H1 (cell line): ENCODE measurements at regions not wholly inside any gene's neighbourhood (a gene's known extent, or its start where the extent isn't known, plus 50 kb on each side); places are given as distances from the start of the nearest gene placed in this dataset.
A peak's percentile ranks its signal among the peaks of the same experiment; 100 is the strongest.

ENCODE experiments used
- CTCF ChIA-PET: fragments of 300-600 bp; sonication (Branson Sonifier 250); formaldehyde crosslinking; loops from one replicate; lab custom pipeline; 2021; ENCODE audit not compliant: partially characterized antibody; lab: Charles Lee
- POLR2A ChIA-PET: fragments of 300-600 bp; sonication (Branson Sonifier 250); formaldehyde crosslinking; loops from one replicate; lab custom pipeline; 2021; ENCODE audit warnings: inconsistent platforms; ENCODE audit not compliant: partially characterized antibody; lab: Charles Lee
- DNase-seq, 2 experiments: peaks; one replicate each; pipeline versions ENCODE4 v3.0.0 to v3.0.0-alpha.2; 2010 to 2022; ENCODE audit warnings: low spot score in 2 of 2, low read depth in 1 of 2, mixed read lengths in 1 of 2
- FAIRE-seq: peaks from 2 replicates; lab custom pipeline; 2011; peaks lifted over from hg19 to GRCh38; lab: Jason Lieb, UNC
- H2AFZ ChIP-seq: 2 replicates; pipeline ENCODE4 v1.8.1; 2012; ENCODE audit warnings: low read length, inconsistent platforms
- H2AK5ac ChIP-seq: 2 replicates; pipeline ENCODE4 v1.6.1; 2013; ENCODE audit warnings: low read depth, low read length
- H2BK120ac ChIP-seq: replicated peaks from 2 replicates; pipeline ENCODE3; 2013; ENCODE audit warnings: low read depth, low read length, inconsistent platforms
- H2BK12ac ChIP-seq: 2 replicates; pipeline ENCODE4 v1.6.1; 2013; ENCODE audit warnings: low read depth, low read length
- H2BK15ac ChIP-seq: 2 replicates; pipeline ENCODE4 v1.6.1; 2013; ENCODE audit warnings: low read length
- H2BK20ac ChIP-seq: 2 replicates; pipeline ENCODE4 v1.6.1; 2013; ENCODE audit warnings: low read length
- H2BK5ac ChIP-seq: 2 replicates; pipeline ENCODE4 v1.6.1; 2013; ENCODE audit warnings: low read depth, low read length
- H3K14ac ChIP-seq: 2 replicates; pipeline ENCODE4 v1.6.1; 2013; ENCODE audit warnings: inconsistent platforms; ENCODE audit not compliant: insufficient read length
- H3K18ac ChIP-seq: 2 replicates; pipeline ENCODE4 v1.6.1; 2013; ENCODE audit warnings: low read length; ENCODE audit errors: extremely low read depth
- H3K23ac ChIP-seq: 2 replicates; pipeline ENCODE4 v1.6.1; 2013; ENCODE audit warnings: inconsistent platforms; ENCODE audit not compliant: insufficient read length
- H3K23me2 ChIP-seq: 2 replicates; pipeline ENCODE4 v1.6.1; 2013; ENCODE audit warnings: low read depth, low read length
- H3K27ac ChIP-seq: 2 replicates; pipeline ENCODE4 v1.6.1; 2011; ENCODE audit warnings: low read depth, low read length, inconsistent platforms
- H3K27me3 ChIP-seq, 4 experiments: replicated peaks in 1 of 4; 1 replicate in 1 of 4; 2 replicates in 3 of 4; pipeline versions ENCODE4 v1.6.1 to v1.8.1; 2011 to 2013; ENCODE audit warnings: low read length in 3 of 4, mild to moderate bottlenecking in 3 of 4, inconsistent platforms in 2 of 4, mixed read lengths in 2 of 4, moderate library complexity in 1 of 4; ENCODE audit not compliant: control insufficient read depth in 3 of 4, insufficient read depth in 3 of 4; ENCODE audit errors: extremely low read depth in 1 of 4
- H3K36me3 ChIP-seq, 4 experiments: 2 replicates each; pipeline versions ENCODE4 v1.6.1 to v1.8.1; 2011 to 2013; ENCODE audit warnings: mild to moderate bottlenecking in 4 of 4, low read length in 3 of 4, moderate library complexity in 2 of 4, control low read depth in 1 of 4, inconsistent platforms in 1 of 4; ENCODE audit not compliant: insufficient read depth in 4 of 4, control insufficient read depth in 2 of 4
- H3K4ac ChIP-seq: replicated peaks from 2 replicates; pipeline ENCODE3; 2013; ENCODE audit warnings: low read length, low read depth, mixed read lengths, inconsistent platforms; ENCODE audit not compliant: insufficient read length
- H3K4me1 ChIP-seq, 4 experiments: replicated peaks in 1 of 4; 1 replicate in 1 of 4; 2 replicates in 3 of 4; pipeline versions ENCODE4 v1.6.1 to v1.8.1; 2011 to 2013; ENCODE audit warnings: low read length in 3 of 4, inconsistent platforms in 2 of 4, mixed read lengths in 1 of 4; ENCODE audit not compliant: insufficient read depth in 4 of 4, control insufficient read depth in 3 of 4
- H3K4me2 ChIP-seq, 2 experiments: 2 replicates each; pipeline versions ENCODE4 v1.6.1 to v1.8.1; 2011 to 2013; ENCODE audit warnings: low read depth in 2 of 2, low read length in 2 of 2, control low read depth in 1 of 2, inconsistent platforms in 1 of 2, mild to moderate bottlenecking in 1 of 2; ENCODE audit not compliant: insufficient read depth in 1 of 2
- H3K4me3 ChIP-seq, 4 experiments: fragments of 200-600, 300-600 bp in 1 of 4; sonication (generic), shearing (Covaris generic), sonication (Bioruptor Twin) in 1 of 4; 2 replicates each; pipeline versions ENCODE4 v1.5.1 to v1.8.1; 2011 to 2016; ENCODE audit warnings: low read length in 4 of 4, low read depth in 3 of 4, control low read depth in 2 of 4, inconsistent platforms in 2 of 4, mild to moderate bottlenecking in 2 of 4, mixed read lengths in 1 of 4, moderate library complexity in 1 of 4; ENCODE audit not compliant: insufficient read depth in 2 of 4; ENCODE audit errors: extremely low read depth in 1 of 4
- H3K56ac ChIP-seq: replicated peaks from 2 replicates; pipeline ENCODE3; 2013; ENCODE audit warnings: low read depth, mild to moderate bottlenecking, mixed read lengths, low read length, inconsistent platforms; ENCODE audit not compliant: insufficient read length
- H3K79me1 ChIP-seq: 2 replicates; pipeline ENCODE4 v1.6.1; 2013; ENCODE audit warnings: low read depth, low read length, control low read depth
- H3K79me2 ChIP-seq, 2 experiments: 2 replicates each; pipeline versions ENCODE4 v1.6.1 to v1.8.1; 2012 to 2013; ENCODE audit warnings: low read length in 2 of 2, mild to moderate bottlenecking in 2 of 2, inconsistent platforms in 1 of 2; ENCODE audit not compliant: insufficient read depth in 2 of 2, control insufficient read depth in 1 of 2
- H3K9ac ChIP-seq, 4 experiments: replicated peaks in 1 of 4; 1 replicate in 1 of 4; 2 replicates in 3 of 4; pipeline versions ENCODE4 v1.6.1 to v1.8.1; 2011 to 2013; ENCODE audit warnings: low read depth in 3 of 4, low read length in 3 of 4, control low read depth in 2 of 4, mild to moderate bottlenecking in 2 of 4, moderate library complexity in 2 of 4, inconsistent platforms in 1 of 4; ENCODE audit errors: extremely low read depth in 1 of 4
- H3K9me3 ChIP-seq, 2 experiments: 2 replicates each; pipeline versions ENCODE4 v1.6.1 to v1.8.1; 2012 to 2013; ENCODE audit warnings: mild to moderate bottlenecking in 2 of 2, moderate library complexity in 2 of 2, control low read depth in 1 of 2, inconsistent platforms in 1 of 2, low read depth in 1 of 2, low read length in 1 of 2, mixed read lengths in 1 of 2; ENCODE audit not compliant: insufficient read depth in 2 of 2
- H4K20me1 ChIP-seq, 2 experiments: replicated peaks in 1 of 2; 2 replicates each; pipeline versions ENCODE3 to v1.8.1; 2011 to 2013; ENCODE audit warnings: inconsistent platforms in 2 of 2, low read length in 2 of 2, mild to moderate bottlenecking in 1 of 2; ENCODE audit not compliant: insufficient read depth in 2 of 2, control insufficient read depth in 1 of 2
- H4K5ac ChIP-seq: 2 replicates; pipeline ENCODE4 v1.6.1; 2013; ENCODE audit warnings: low read length, low read depth, mixed read lengths, inconsistent platforms; ENCODE audit not compliant: insufficient read length
- H4K8ac ChIP-seq: 2 replicates; pipeline ENCODE4 v1.8.0; 2013; ENCODE audit warnings: mild to moderate bottlenecking, moderate library complexity, low read length, inconsistent platforms; ENCODE audit not compliant: insufficient read depth; ENCODE audit errors: extremely low read depth
- H4K91ac ChIP-seq: replicated peaks from 2 replicates; pipeline ENCODE3; 2013; ENCODE audit warnings: low read length, mixed read lengths, inconsistent platforms; ENCODE audit not compliant: insufficient read length
- ASH2L ChIP-seq: fragments of 200-600, 300-600 bp; sonication (generic); IDR thresholded peaks from one replicate; pipeline ENCODE4 v1.7.1; 2017; ENCODE audit warnings: low read length
- BCL11A ChIP-seq, 2 experiments: IDR thresholded peaks; one replicate each; pipeline ENCODE4 v1.6.1; 2011; ENCODE audit warnings: low read depth in 2 of 2, low read length in 2 of 2, mild to moderate bottlenecking in 2 of 2
- CHD2 ChIP-seq: IDR thresholded peaks from 2 replicates; pipeline ENCODE4 v1.6.1; 2012; ENCODE audit warnings: low read length, improper control_type of control experiment
- CTBP2 ChIP-seq: IDR thresholded peaks from 2 replicates; pipeline ENCODE4 v1.7.0; 2011; ENCODE audit warnings: borderline replicate concordance, mild to moderate bottlenecking, moderate library complexity, mixed read lengths, low read length; ENCODE audit not compliant: insufficient read depth, insufficient read length
- EP300 ChIP-seq, 2 experiments: IDR thresholded peaks; 1 replicate in 1 of 2; 2 replicates in 1 of 2; pipeline ENCODE4 v1.6.1; 2011 to 2012; ENCODE audit warnings: low read depth in 2 of 2, low read length in 2 of 2, mild to moderate bottlenecking in 2 of 2, borderline replicate concordance in 1 of 2, inconsistent platforms in 1 of 2, moderate library complexity in 1 of 2
- GABPA ChIP-seq: IDR thresholded peaks from 2 replicates; pipeline ENCODE4 v1.6.1; 2011; ENCODE audit warnings: mild to moderate bottlenecking, low read length, moderate library complexity, borderline replicate concordance; ENCODE audit not compliant: insufficient read depth
- JUND ChIP-seq: IDR thresholded peaks from 2 replicates; pipeline ENCODE4 v1.6.1; 2011; ENCODE audit warnings: mild to moderate bottlenecking, improper control_type of control experiment, low read length
- KDM1A ChIP-seq: fragments of 200-600, 300-600 bp; sonication (generic); IDR thresholded peaks from 2 replicates; pipeline ENCODE4 v1.7.1; 2016; ENCODE audit warnings: mild to moderate bottlenecking, low read length, borderline replicate concordance
- POU5F1 ChIP-seq: IDR thresholded peaks from 2 replicates; pipeline ENCODE4 v1.6.1; 2011; ENCODE audit warnings: low read depth, mild to moderate bottlenecking, low read length, moderate library complexity
- RAD21 ChIP-seq, 2 experiments: IDR thresholded peaks in 1 of 2; conservative IDR thresholded peaks in 1 of 2; 2 replicates each; pipeline ENCODE4 v1.6.1; 2011; ENCODE audit warnings: low read depth in 2 of 2, low read length in 2 of 2, improper control_type of control experiment in 1 of 2, inconsistent platforms in 1 of 2, mild to moderate bottlenecking in 1 of 2, moderate library complexity in 1 of 2
- RBBP5 ChIP-seq: IDR thresholded peaks from 2 replicates; pipeline ENCODE4 v1.7.1; 2012; ENCODE audit warnings: low read depth, mild to moderate bottlenecking, inconsistent platforms, low read length, moderate library complexity, borderline replicate concordance
- SIRT6 ChIP-seq: IDR thresholded peaks from one replicate; pipeline ENCODE4 v1.7.1; 2012; ENCODE audit warnings: low read length, inconsistent platforms
- TCF12 ChIP-seq: IDR thresholded peaks from 2 replicates; pipeline ENCODE4 v1.6.1; 2011; ENCODE audit warnings: low read depth, mild to moderate bottlenecking, low read length
- YY1 ChIP-seq: IDR thresholded peaks from 2 replicates; pipeline ENCODE4 v1.6.1; 2011; ENCODE audit warnings: low read depth, mild to moderate bottlenecking, low read length
- ZNF274 ChIP-seq: IDR thresholded peaks from 2 replicates; pipeline ENCODE4 v1.7.0; 2012; ENCODE audit warnings: low read length, borderline replicate concordance; ENCODE audit errors: extremely low read depth
- WGBS, 2 experiments: shearing (Covaris generic) in 1 of 2; methylation state at CpG; one replicate each; pipeline versions ENCODE4 v1.1.6 to v1.1.7; 2013 to 2015; ENCODE audit warnings: low lambda C conversion rate in 2 of 2, mixed read lengths in 2 of 2, inconsistent platforms in 1 of 2, low coverage in 1 of 2, missing lambda C conversion rate in 1 of 2; ENCODE audit not compliant: insufficient replicate concordance in 2 of 2, insufficient coverage in 1 of 2, insufficient read length in 1 of 2; ENCODE audit errors: extremely low coverage in 1 of 2, missing lambda C conversion rate in 1 of 2; 5-methylcytosine and 5-hydroxymethylcytosine counted together

DNA sequence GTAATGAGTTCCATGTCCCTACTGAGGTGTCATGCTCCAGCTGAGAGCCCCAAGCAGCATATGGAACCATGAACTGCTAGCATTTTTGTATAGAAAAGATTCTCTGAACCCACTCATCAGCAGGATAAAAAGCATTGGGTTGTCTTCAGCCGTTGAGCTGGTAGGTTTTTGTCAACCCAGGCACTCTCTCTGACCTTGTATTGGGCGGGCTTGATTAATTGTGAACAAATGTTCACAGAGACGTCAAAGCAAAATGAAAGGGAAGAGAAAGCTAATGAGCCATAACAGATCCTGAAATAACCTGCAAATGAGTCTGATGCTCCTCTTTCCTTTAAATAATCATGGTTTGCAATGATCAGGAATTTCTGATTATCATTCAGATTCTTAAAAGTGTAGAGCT, 924.7 kb upstream of the CELF2 start:
- peak overlapping the region; percentile 80; the same call in 1 of the 2 replicates for H2AFZ ChIP-seq
- H3K23me2 ChIP-seq = no peaks in the 10 kb centered on the region
- no peaks in the 10 kb centered on the region for H3K79me1 ChIP-seq
- H3K14ac ChIP-seq = no peak overlapping the region
- H3K23ac ChIP-seq = no peak overlapping the region
- H2BK5ac ChIP-seq = no peak overlapping the region
- H4K8ac ChIP-seq = no peak overlapping the region
- H3K36me3 ChIP-seq = no peaks in the 10 kb centered on the region
- no peak overlapping the region for H3K56ac ChIP-seq
- FAIRE-seq = no peak
- H3K27ac ChIP-seq = no peak overlapping the region
- no peak overlapping the region for H3K18ac ChIP-seq
- H2BK12ac ChIP-seq = no peak overlapping the region
- H4K20me1 ChIP-seq = no peaks in the 10 kb centered on the region
- no peak for DNase-seq
- ChIA-PET CTCF (interaction anchor here (0.7 kb wide), 1 partner anchor 451 kb away, joined by 3 read pairs; no protein-coding TSS in a partner anchor), POLR2A (no interaction called here)
- no peak overlapping the region for H4K5ac ChIP-seq
- no peak overlapping the region for H3K4me2 ChIP-seq
- no peak overlapping the region for H3K9ac ChIP-seq
- no peak overlapping the region for H2BK20ac ChIP-seq
- H3K27me3 ChIP-seq = no peaks in the 10 kb centered on the region
- H3K79me2 ChIP-seq = no peaks in the 10 kb centered on the region
- H3K4me3 ChIP-seq = no peak overlapping the region
- peaks cover 0 to 3% (median 0%) of the 10 kb centered on the region in 4 experiments; a peak in 2 of 7 replicates for H3K4me1 ChIP-seq
- H4K91ac ChIP-seq = no peak overlapping the region
- H2BK120ac ChIP-seq = no peak overlapping the region
- H3K4ac ChIP-seq = no peak overlapping the region
- 96% methylated on average over 3 of the region's 3 CpGs; no CpG with 5 or more reads in 1 of the 2 experiments for WGBS, 2 experiments
- H3K9me3 ChIP-seq = no peaks in the 10 kb centered on the region; a peak in 1 of 4 replicates
- no peak overlapping the region for H2BK15ac ChIP-seq
- H2AK5ac ChIP-seq = no peak overlapping the region
- TF ChIP-seq YY1 (no peak), BCL11A (IDR thresholded peaks at IDR 0.05; ENCODE audit: low read depth in 2 of 2, low read length in 2 of 2) (no peak), ASH2L (no peak), JUND (no peak), CTBP2 (no peak), KDM1A (no peak), TCF12 (no peak), RAD21 (IDR thresholded peaks at IDR 0.05 in 1 of 2, conservative IDR thresholded peaks at IDR 0.05 in 1 of 2; ENCODE audit: low read depth in 2 of 2, low read length in 2 of 2) (no peak), EP300 (IDR thresholded peaks at IDR 0.05; ENCODE audit: borderline replicate concordance in 1 of 2, low read depth in 2 of 2, low read length in 2 of 2) (no peak), ZNF274 (no peak), CHD2 (no peak), SIRT6 (no peak), GABPA (no peak), RBBP5 (no peak), POU5F1 (no peak)
